ENCODE measurements at regions not wholly inside any gene's neighbourhood (a gene's known extent, or its start where the extent isn't known, plus 50 kb on each side); places are given as distances from the start of the nearest gene placed in this dataset.
"Not testable (repeated sequence)": the region's sequence is repeated elsewhere in the genome, so short reads cannot be mapped to it uniquely, and the experiment has no call there.

DNA sequence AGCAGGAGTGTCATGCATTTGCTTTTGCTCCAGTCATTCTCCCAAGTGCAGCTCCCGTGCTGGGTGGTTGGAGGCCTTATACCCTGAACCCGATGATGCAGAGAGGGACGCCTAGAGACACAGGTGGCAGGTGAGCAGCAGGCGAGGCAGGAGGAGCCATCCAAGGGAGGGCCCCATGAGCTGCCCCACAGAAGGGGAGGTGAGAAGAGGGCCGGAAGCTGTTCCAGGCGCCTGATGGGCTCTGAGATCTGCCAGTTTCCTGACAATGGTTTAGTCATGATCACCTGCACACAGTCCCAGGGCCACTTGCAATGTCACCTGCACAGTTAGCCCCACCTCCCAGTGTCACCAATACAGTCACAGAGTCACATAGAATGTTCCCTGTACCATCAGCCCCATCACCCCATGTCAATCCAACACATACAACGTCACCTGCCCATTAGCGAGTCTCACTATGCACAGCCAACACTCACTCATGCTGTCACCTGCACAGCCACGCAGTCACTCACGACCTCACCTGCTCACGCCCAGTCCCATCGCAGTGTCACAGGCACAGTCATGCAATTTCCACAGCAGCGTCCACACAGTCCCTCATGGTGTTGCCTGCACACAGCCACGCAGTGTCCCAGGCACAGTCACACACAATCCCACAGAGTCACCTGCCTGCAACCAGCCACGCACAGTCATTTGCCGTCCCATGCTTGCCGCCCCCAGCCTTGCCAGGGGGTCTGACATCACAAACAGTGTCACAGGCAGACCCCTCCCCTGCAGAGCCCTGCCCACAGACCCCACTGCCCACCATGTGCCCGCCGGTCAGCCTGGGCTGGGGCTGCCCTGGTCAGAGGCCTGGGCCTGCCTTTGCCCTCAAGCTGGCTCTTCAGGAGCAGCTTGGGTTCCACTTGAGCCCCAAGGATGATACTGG lies 113.4 kb downstream of the LHX2 start:
- no peak for DNase-seq (ENCODE audit: low read depth in 4 of 6, low spot score in 6 of 6)
- H3K27ac ChIP-seq (ENCODE audit: low read depth, low read length), result no peak overlapping the region
- H3K4me3 ChIP-seq (ENCODE audit: low read depth, low read length), result no peak overlapping the region
- H3K27me3 ChIP-seq (ENCODE audit: control insufficient read depth, insufficient read depth, low read length), result peaks cover 2% of the 10 kb centered on the region
- H3K4me1 ChIP-seq (ENCODE audit: control insufficient read depth, insufficient read depth, low read length), result peaks cover 13% of the 10 kb centered on the region
- no peaks in the 10 kb centered on the region for H3K36me3 ChIP-seq (ENCODE audit: control insufficient read depth, insufficient read depth, low read length)
- H3K9me3 ChIP-seq (ENCODE audit: control insufficient read depth, insufficient read depth, low read length), result no peaks in the 10 kb centered on the region
- 72% methylated on average over 19 of the region's 19 CpGs for WGBS (ENCODE audit: insufficient coverage)

DNA sequence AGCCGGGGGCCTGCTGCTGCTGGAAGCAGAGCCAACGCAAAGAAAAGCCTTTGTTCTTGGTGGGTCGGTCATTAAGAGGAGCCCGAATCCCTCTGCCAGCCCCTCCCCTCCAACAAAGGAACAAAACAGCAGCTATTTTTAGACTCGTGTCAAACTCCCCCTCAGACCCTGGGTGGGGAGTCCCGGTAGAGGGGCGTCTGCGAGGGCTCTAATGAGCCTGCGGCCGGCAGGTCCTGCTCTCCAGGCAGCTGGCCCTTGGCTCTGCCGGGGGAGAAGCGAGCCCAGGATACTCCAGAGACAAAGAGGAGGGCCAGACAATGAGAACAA lies 114.0 kb downstream of the LHX2 start:
- Histone ChIP-seq H3K4me1 (ENCODE audit: control insufficient read depth, insufficient read depth, low read length) (peaks cover 18% of the 10 kb centered on the region), H3K27ac (ENCODE audit: low read depth, low read length) (no peak overlapping the region), H3K9me3 (ENCODE audit: control insufficient read depth, insufficient read depth, low read length) (no peaks in the 10 kb centered on the region), H3K4me3 (ENCODE audit: low read depth, low read length) (no peak overlapping the region), H3K36me3 (ENCODE audit: control insufficient read depth, insufficient read depth, low read length) (no peaks in the 10 kb centered on the region), H3K27me3 (ENCODE audit: control insufficient read depth, insufficient read depth, low read length) (peaks cover 2% of the 10 kb centered on the region)
- WGBS (ENCODE audit: insufficient coverage), result 15% methylated on average over 7 of the region's 12 CpGs
- peak in 2 of 6 donors; percentile 9 to 29 for DNase-seq (ENCODE audit: low read depth in 4 of 6, low spot score in 6 of 6)

DNA sequence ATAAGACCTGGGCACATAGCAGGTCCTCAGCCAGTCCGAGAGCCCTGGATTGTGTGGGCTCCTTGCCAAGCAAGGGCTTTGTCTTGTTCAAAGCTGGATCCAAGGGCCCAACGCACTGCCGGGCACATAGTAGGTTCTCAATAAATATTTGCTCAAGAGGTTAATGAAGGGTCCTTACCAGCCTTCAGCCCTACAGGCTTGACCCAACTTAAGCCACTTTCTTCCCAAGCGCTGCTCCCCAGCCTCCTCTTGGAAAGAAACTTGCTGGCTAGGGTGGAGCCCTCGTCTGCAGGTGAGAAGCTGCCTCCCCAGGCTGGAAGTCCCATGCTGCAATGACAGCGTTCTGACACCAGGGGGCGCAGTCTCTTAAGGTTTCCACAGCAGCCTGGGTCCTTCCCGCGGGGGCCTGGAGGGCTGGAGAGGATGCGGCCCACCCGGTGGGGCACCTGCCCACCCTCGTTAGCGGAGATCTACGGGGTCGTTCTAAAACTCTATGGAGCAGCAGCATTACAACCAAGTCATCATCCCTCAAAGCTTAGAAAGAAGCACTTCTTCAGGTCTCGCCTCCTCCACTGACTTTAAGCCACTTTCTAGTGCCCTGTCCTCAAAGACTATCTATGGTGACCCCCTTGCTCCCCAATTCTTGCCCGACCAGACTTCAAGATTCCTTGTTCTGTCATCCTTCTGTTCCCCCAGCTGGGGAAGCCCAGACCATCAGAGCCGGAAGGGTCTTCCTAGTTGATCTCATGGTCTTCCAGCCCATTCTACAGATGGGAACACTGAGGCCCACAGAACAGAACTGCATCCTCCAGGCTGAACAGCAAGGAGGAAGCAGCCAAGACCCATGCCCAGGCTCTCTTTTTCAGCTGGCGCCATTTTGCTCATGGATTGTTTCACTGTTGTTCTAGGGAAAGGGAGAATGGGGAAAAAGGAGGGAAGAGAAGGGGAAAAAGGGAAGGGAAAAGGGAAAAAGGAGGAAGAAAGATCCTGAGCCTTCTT lies 115.4 kb downstream of the LHX2 start:
- H3K9me3 ChIP-seq (ENCODE audit: control insufficient read depth, insufficient read depth, low read length), result no peaks in the 10 kb centered on the region
- peak in 5 of 6 donors; percentile 4 to 71 (median 26) for DNase-seq (ENCODE audit: low read depth in 4 of 6, low spot score in 6 of 6)

DNA sequence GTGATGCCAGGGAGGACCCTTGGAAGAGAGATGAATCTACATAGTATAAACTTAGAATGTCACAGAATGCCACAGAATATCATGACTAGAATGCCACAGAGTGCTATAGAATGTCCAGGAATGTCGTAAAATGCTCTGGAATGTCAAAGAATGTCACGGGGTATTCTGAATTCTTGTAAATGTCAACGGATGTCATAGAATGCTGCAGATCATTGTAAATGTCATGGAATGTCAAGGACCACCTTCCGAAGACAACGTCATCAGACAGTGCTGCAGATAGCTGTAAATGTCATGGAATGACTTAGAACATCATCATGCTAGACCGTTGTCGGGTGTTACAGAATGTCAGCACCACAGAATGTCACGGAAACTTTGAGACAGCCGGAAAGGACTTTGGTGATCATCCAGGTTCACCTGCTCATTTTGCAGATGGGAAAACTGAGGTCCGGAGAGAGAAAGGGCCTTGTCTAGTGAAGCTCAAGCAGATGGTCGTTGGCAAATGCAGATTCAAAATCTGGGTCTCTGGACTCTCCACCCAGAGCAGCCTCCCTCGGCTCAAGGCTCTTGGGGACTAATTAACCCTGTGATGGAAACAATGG lies 117.1 kb downstream of the LHX2 start:
- Histone ChIP-seq H3K36me3 (ENCODE audit: control insufficient read depth, insufficient read depth, low read length) (no peaks in the 10 kb centered on the region), H3K27me3 (ENCODE audit: control insufficient read depth, insufficient read depth, low read length) (peaks cover 2% of the 10 kb centered on the region), H3K27ac (ENCODE audit: low read depth, low read length) (no peak overlapping the region), H3K4me1 (ENCODE audit: control insufficient read depth, insufficient read depth, low read length) (peaks cover 18% of the 10 kb centered on the region), H3K4me3 (ENCODE audit: low read depth, low read length) (no peak overlapping the region), H3K9me3 (ENCODE audit: control insufficient read depth, insufficient read depth, low read length) (no peaks in the 10 kb centered on the region)
- WGBS (ENCODE audit: insufficient coverage), result 81% methylated on average over 11 of the region's 12 CpGs
- no peak for DNase-seq (ENCODE audit: low read depth in 4 of 6, low spot score in 6 of 6)

More for the DNA sequence above, 115.4 kb downstream of the LHX2 start:
- WGBS (ENCODE audit: insufficient coverage), result 41% methylated on average over 15 of the region's 19 CpGs
- Histone ChIP-seq H3K4me1 (ENCODE audit: control insufficient read depth, insufficient read depth, low read length) (peaks cover 18% of the 10 kb centered on the region), H3K27ac (ENCODE audit: low read depth, low read length) (no peak overlapping the region), H3K36me3 (ENCODE audit: control insufficient read depth, insufficient read depth, low read length) (no peaks in the 10 kb centered on the region), H3K4me3 (ENCODE audit: low read depth, low read length) (no peak overlapping the region), H3K27me3 (ENCODE audit: control insufficient read depth, insufficient read depth, low read length) (peaks cover 2% of the 10 kb centered on the region)

DNA sequence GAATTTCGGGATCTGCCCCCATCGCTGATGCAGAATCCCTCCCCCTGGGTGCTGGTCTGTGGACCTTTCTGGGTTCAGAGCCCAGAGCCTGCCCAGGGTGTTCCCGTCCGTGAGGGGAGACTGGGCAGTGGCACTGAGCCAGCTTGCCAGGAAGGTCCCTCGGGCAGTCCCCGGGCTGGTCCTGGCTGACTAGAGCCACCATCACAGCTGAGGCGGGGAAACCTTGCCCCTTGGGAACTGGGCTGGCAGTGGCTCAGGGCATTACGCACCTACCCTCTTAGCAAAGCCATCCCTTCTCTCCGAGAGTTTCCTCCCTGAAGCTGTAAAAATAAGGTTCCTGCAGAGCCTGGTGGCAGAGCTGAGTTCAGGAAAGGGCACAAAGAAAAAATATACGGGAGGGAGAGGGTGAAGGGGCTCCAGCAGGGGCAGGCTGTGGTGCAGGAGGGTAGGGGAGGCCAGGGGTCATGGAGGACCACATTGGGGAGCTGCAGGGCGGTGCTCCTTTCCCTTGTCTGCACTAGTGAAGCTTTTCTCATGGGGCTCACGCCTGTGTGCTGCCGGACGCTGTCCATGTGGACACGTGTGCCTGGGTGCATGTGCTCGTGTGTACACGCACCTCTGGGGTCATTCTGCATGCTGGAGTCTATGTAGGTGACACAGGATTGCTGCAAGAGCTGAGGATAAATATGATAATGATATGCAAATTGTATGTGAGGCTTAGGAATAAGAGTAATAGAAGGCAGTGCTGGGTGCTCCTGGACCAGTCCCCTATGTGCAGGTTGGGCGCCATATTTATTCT lies 118.9 kb downstream of the LHX2 start:
- no peaks in the 10 kb centered on the region for H3K36me3 ChIP-seq (ENCODE audit: control insufficient read depth, insufficient read depth, low read length)
- H3K4me3 ChIP-seq (ENCODE audit: low read depth, low read length), result no peak overlapping the region
- DNase-seq (ENCODE audit: low read depth in 4 of 6, low spot score in 6 of 6), result no peak
- H3K27me3 ChIP-seq (ENCODE audit: control insufficient read depth, insufficient read depth, low read length), result peaks cover 2% of the 10 kb centered on the region
- H3K4me1 ChIP-seq (ENCODE audit: control insufficient read depth, insufficient read depth, low read length), result peaks cover 14% of the 10 kb centered on the region
- no peaks in the 10 kb centered on the region for H3K9me3 ChIP-seq (ENCODE audit: control insufficient read depth, insufficient read depth, low read length)
- WGBS (ENCODE audit: insufficient coverage), result 71% methylated on average over 15 of the region's 18 CpGs
- H3K27ac ChIP-seq (ENCODE audit: low read depth, low read length), result no peak overlapping the region

DNA sequence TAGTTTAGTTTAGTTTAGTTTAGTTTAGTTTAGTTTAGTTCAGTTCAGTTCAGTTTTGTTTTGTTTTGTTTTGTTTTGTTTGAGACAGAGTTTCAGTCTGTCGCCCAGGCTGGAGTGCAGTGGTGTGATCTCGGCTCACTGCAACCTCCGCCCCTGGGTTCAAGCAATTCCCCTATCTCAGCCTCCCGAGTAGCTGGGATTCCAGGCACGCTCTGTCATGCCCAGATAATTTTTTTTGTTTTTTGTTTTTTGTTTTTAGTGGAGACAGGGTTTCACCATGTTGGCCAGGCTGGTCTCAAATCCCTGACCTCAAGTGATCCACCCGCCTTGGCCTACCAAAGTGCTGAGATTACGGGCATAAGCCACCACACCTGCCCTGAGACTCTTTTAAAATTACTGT lies 120.0 kb downstream of the LHX2 start:
- DNase-seq (ENCODE audit: low read depth in 4 of 6, low spot score in 6 of 6); H3K27me3 ChIP-seq (ENCODE audit: control insufficient read depth, insufficient read depth, low read length); H3K9me3 ChIP-seq (ENCODE audit: control insufficient read depth, insufficient read depth, low read length); H3K4me3 ChIP-seq (ENCODE audit: low read depth, low read length); H3K36me3 ChIP-seq (ENCODE audit: control insufficient read depth, insufficient read depth, low read length); H3K4me1 ChIP-seq (ENCODE audit: control insufficient read depth, insufficient read depth, low read length); H3K27ac ChIP-seq (ENCODE audit: low read depth, low read length): not testable (repeated sequence)
- 100% methylated on average over 1 of the region's 7 CpGs for WGBS (ENCODE audit: insufficient coverage)

DNA sequence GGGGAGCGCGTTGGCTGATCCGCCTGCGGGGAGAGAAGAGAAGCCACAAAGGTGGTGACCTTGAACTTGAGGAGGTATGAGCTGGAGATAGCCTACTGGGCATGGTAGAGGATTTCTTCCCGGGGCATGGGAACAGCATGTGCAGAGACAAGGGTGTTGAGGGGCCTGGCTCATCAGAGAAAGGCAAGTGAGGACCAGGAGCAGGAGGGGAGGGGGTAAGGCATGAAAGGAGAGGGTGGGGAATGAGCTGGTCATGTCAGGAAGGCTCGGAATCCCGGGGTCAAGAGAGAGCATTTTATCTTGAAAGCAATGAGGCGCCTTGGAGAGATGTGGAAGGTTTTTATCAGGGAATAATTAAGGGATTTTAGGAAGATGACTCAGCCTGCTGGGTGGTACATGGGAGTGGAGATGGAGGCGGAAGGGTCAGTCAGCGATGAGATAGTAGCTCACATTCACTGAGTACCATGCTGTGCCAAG lies 121.1 kb downstream of the LHX2 start:
- Histone ChIP-seq H3K9me3 (ENCODE audit: control insufficient read depth, insufficient read depth, low read length) (no peaks in the 10 kb centered on the region), H3K4me3 (ENCODE audit: low read depth, low read length) (no peak overlapping the region), H3K36me3 (ENCODE audit: control insufficient read depth, insufficient read depth, low read length) (no peaks in the 10 kb centered on the region), H3K27me3 (ENCODE audit: control insufficient read depth, insufficient read depth, low read length) (no peaks in the 10 kb centered on the region), H3K4me1 (ENCODE audit: control insufficient read depth, insufficient read depth, low read length) (peaks cover 5% of the 10 kb centered on the region), H3K27ac (ENCODE audit: low read depth, low read length) (no peak overlapping the region)
- 91% methylated on average over 9 of the region's 10 CpGs for WGBS (ENCODE audit: insufficient coverage)
- no peak for DNase-seq (ENCODE audit: low read depth in 4 of 6, low spot score in 6 of 6)

DNA sequence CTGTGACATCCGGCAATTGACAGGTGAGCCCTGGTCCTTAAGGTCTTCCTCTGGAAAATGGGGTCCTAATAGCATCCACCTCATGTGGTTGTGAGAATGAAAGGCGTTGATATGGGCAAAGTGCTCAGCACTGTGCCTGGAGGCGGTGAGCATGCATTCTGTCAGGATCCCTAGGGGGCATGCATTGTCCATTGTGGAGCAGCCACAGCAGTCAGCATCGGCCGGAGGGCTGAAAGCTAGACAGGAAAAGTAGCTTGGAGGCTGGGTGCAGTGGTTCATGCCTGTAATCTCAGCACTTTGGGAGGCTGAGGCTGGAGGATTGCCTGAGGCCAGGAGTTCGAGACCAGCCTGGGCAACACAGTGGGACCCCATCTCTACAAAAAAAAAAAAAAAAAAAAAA lies 122.2 kb downstream of the LHX2 start:
- no peak for DNase-seq (ENCODE audit: low read depth in 4 of 6, low spot score in 6 of 6)
- Histone ChIP-seq H3K4me3 (ENCODE audit: low read depth, low read length) (no peak overlapping the region), H3K4me1 (ENCODE audit: control insufficient read depth, insufficient read depth, low read length) (peaks cover 5% of the 10 kb centered on the region), H3K27me3 (ENCODE audit: control insufficient read depth, insufficient read depth, low read length) (no peaks in the 10 kb centered on the region), H3K36me3 (ENCODE audit: control insufficient read depth, insufficient read depth, low read length) (no peaks in the 10 kb centered on the region), H3K27ac (ENCODE audit: low read depth, low read length) (no peak overlapping the region), H3K9me3 (ENCODE audit: control insufficient read depth, insufficient read depth, low read length) (no peaks in the 10 kb centered on the region)
- WGBS (ENCODE audit: insufficient coverage), result 39% methylated on average over 5 of the region's 6 CpGs

DNA sequence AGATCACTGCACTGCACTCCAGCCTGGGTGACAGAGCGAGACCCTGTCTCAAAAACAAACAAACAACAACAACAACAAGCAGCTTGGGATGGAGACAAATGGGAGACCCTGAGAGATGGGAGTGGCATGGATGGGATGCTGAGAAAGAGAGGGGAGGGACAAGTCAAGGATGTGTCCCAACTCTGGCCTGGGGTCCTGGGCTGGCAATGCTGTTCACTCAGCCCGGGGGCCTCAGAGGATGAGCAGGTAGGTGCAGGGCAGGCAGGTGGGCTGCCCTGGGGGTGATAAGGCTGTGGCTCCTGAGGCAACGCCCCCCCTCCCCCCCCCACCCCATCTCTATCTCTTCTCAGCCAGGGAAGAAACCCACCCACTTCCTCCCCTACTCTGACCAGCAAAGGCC lies 123.0 kb downstream of the LHX2 start:
- no peaks in the 10 kb centered on the region for H3K36me3 ChIP-seq (ENCODE audit: control insufficient read depth, insufficient read depth, low read length)
- no peaks in the 10 kb centered on the region for H3K9me3 ChIP-seq (ENCODE audit: control insufficient read depth, insufficient read depth, low read length)
- no peaks in the 10 kb centered on the region for H3K27me3 ChIP-seq (ENCODE audit: control insufficient read depth, insufficient read depth, low read length)
- no peak overlapping the region for H3K4me3 ChIP-seq (ENCODE audit: low read depth, low read length)
- 60% methylated on average over 2 of the region's 3 CpGs for WGBS (ENCODE audit: insufficient coverage)
- peaks cover 5% of the 10 kb centered on the region for H3K4me1 ChIP-seq (ENCODE audit: control insufficient read depth, insufficient read depth, low read length)
- no peak for DNase-seq (ENCODE audit: low read depth in 4 of 6, low spot score in 6 of 6)
- H3K27ac ChIP-seq (ENCODE audit: low read depth, low read length), result no peak overlapping the region

Measured in spinal cord (tissue), 9 donors.